ENCODE measurements at regions not wholly inside any gene's neighbourhood (a gene's known extent, or its start where the extent isn't known, plus 50 kb on each side); places are given as distances from the start of the nearest gene placed in this dataset.

GRCh38 chr12:87200289-87200979 lies 828.8 kb downstream of the C12orf50 start:
- Histone ChIP-seq H3K36me3 (ENCODE audit: control insufficient read depth in 2 of 2, insufficient read depth in 1 of 2, low read length in 2 of 2) (no peaks in the 10 kb centered on the region), H3K4me3 (ENCODE audit: low read depth, low read length) (no peak overlapping the region), H3K4me1 (ENCODE audit: control insufficient read depth, insufficient read depth, low read length) (no peaks in the 10 kb centered on the region), H3K9me3 (ENCODE audit: control insufficient read depth, insufficient read depth, low read depth, low read length) (no peaks in the 10 kb centered on the region), H3K27ac (ENCODE audit: extremely low read depth, low read depth, low read length) (no peak overlapping the region)
- TF ChIP-seq, protein P1, sequence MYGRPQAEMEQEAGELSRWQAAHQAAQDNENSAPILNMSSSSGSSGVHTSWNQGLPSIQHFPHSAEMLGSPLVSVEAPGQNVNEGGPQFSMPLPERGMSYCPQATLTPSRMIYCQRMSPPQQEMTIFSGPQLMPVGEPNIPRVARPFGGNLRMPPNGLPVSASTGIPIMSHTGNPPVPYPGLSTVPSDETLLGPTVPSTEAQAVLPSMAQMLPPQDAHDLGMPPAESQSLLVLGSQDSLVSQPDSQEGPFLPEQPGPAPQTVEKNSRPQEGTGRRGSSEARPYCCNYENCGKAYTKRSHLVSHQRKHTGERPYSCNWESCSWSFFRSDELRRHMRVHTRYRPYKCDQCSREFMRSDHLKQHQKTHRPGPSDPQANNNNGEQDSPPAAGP (tag by site-specific recombination; IDR thresholded peaks at IDR 0.05): no peak
- TF ChIP-seq ZNF776 (tag by site-specific recombination; IDR thresholded peaks at IDR 0.05; ENCODE audit: borderline replicate concordance): no peak
- TF ChIP-seq ZNF645 (tag by site-specific recombination; IDR thresholded peaks at IDR 0.05): no peak
- no peak for TF ChIP-seq ZBTB48 (tag by site-specific recombination; IDR thresholded peaks at IDR 0.05)
- no peak for TF ChIP-seq ZSCAN23 (tag by site-specific recombination; IDR thresholded peaks at IDR 0.05)
- TF ChIP-seq IKZF3 (tag by site-specific recombination; IDR thresholded peaks at IDR 0.05): no peak
- no peak for TF ChIP-seq ZNF624 (tag by site-specific recombination; IDR thresholded peaks at IDR 0.05)
- TF ChIP-seq ZNF148 (tag by site-specific recombination; IDR thresholded peaks at IDR 0.05; ENCODE audit: borderline replicate concordance): no peak
- no peak for TF ChIP-seq ZNF248 (tag by site-specific recombination; IDR thresholded peaks at IDR 0.05)
- TF ChIP-seq, protein P2, sequence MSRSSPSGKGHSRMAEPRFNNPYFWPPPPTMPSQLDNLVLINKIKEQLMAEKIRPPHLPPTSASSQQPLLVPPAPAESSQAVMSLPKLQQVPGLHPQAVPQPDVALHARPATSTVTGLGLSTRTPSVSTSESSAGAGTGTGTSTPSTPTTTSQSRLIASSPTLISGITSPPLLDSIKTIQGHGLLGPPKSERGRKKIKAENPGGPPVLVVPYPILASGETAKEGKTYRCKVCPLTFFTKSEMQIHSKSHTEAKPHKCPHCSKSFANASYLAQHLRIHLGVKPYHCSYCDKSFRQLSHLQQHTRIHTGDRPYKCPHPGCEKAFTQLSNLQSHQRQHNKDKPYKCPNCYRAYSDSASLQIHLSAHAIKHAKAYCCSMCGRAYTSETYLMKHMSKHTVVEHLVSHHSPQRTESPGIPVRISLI (tag by site-specific recombination; IDR thresholded peaks at IDR 0.05): no peak
- no peak for TF ChIP-seq WT1 (tag by site-specific recombination; IDR thresholded peaks at IDR 0.05)
- no peak for TF ChIP-seq PRDM2 (tag by site-specific recombination; IDR thresholded peaks at IDR 0.05; ENCODE audit: borderline replicate concordance)
- no peak for TF ChIP-seq ZNF23 (tag by site-specific recombination; IDR thresholded peaks at IDR 0.05; ENCODE audit: borderline replicate concordance)
- no peak for TF ChIP-seq ZNF837 (tag by site-specific recombination; IDR thresholded peaks at IDR 0.05)
- TF ChIP-seq ZNF426 (tag by site-specific recombination; IDR thresholded peaks at IDR 0.05): no peak
- no peak for TF ChIP-seq ZBTB1 (tag by site-specific recombination; IDR thresholded peaks at IDR 0.05)
- ChIA-PET CTCF (no interaction called here), POLR2A (no interaction called here)
